ENCODE measurements at regions not wholly inside any gene's neighbourhood (a gene's known extent, or its start where the extent isn't known, plus 50 kb on each side); places are given as distances from the start of the nearest gene placed in this dataset.

- H3K27me3 ChIP-seq (ENCODE audit: control insufficient read depth in 3 of 3, insufficient read depth in 3 of 3, low read length in 2 of 3), result peaks cover 0 to 3% (median 0%) of the 10 kb centered on the region in 3 donors
- H3K9me3 ChIP-seq (ENCODE audit: control insufficient read depth in 4 of 4, insufficient read depth in 3 of 4, low read length in 3 of 4), result peaks cover 0 to 14% (median 11%) of the 10 kb centered on the region in 4 donors
- TF ChIP-seq CTCF (IDR thresholded peaks at IDR 0.05; ENCODE audit: control extremely low read depth, extremely low read depth), result no peak
- no peak overlapping the region for H3K27ac ChIP-seq (ENCODE audit: low read depth in 1 of 2, low read length in 1 of 2)
- no peak overlapping the region for H3K9ac ChIP-seq (ENCODE audit: insufficient read depth in 1 of 2, low read length in 2 of 2)
- no peaks in the 10 kb centered on the region for H3K36me3 ChIP-seq (ENCODE audit: control insufficient read depth in 4 of 4, insufficient read depth in 4 of 4, low read length in 4 of 4)
- H3K4me3 ChIP-seq, result no peak overlapping the region
- no peaks in the 10 kb centered on the region for H3K4me1 ChIP-seq (ENCODE audit: control insufficient read depth in 5 of 5, insufficient read depth in 5 of 5, low read length in 5 of 5)
- WGBS, 2 donors, result 88 to 94% methylated on average over 8 of the region's 8 CpGs
- no peak for ATAC-seq (ENCODE audit: insufficient read depth, low FRiP score)
- no peak for DNase-seq
These were observed 50.9 kb upstream of the ANKRD10 start for GRCh38 chr13:110965755-110966134.

- Histone ChIP-seq H3K9ac (ENCODE audit: insufficient read depth in 1 of 2, low read length in 2 of 2) (no peak overlapping the region), H3K9me3 (ENCODE audit: control insufficient read depth in 4 of 4, insufficient read depth in 3 of 4, low read length in 3 of 4) (peaks cover 0 to 14% (median 11%) of the 10 kb centered on the region in 4 donors), H3K27ac (ENCODE audit: low read depth in 1 of 2, low read length in 1 of 2) (no peak overlapping the region), H3K27me3 (ENCODE audit: control insufficient read depth in 3 of 3, insufficient read depth in 3 of 3, low read length in 2 of 3) (peaks cover 0 to 3% (median 0%) of the 10 kb centered on the region in 3 donors), H3K36me3 (ENCODE audit: control insufficient read depth in 4 of 4, insufficient read depth in 4 of 4, low read length in 4 of 4) (no peaks in the 10 kb centered on the region), H3K4me3 (no peak overlapping the region), H3K4me1 (ENCODE audit: control insufficient read depth in 5 of 5, insufficient read depth in 5 of 5, low read length in 5 of 5) (no peaks in the 10 kb centered on the region)
- no peak for TF ChIP-seq CTCF (IDR thresholded peaks at IDR 0.05; ENCODE audit: control extremely low read depth, extremely low read depth)
- ATAC-seq (ENCODE audit: insufficient read depth, low FRiP score) (no peak), DNase-seq (no peak)
- WGBS, 2 donors, result 71 to 84% methylated on average over 5 of the region's 5 CpGs
These were observed 50.3 kb upstream of the ANKRD10 start for GRCh38 chr13:110965038-110965754.

Data from lung (tissue), 11 donors.